OCI-LY1 (cell line): ENCODE measurements at regions not wholly inside any gene's neighbourhood (a gene's known extent, or its start where the extent isn't known, plus 50 kb on each side); places are given as distances from the start of the nearest gene placed in this dataset.

Experiments
- EZH2 ChIP-seq: fragments of 200-600 bp; sonication (generic), shearing (Covaris generic); IDR thresholded peaks from 2 replicates; pipeline ENCODE4 v1.8.0; 2017; ENCODE audit warnings: borderline replicate concordance, mixed run types, mild to moderate bottlenecking, antibody characterized with exemption, low read length, moderate library complexity, mixed read lengths
- TF ChIP-seq, protein P1 (sequence below): fragments of 200-600 bp; sonication (generic), shearing (Covaris generic); IDR thresholded peaks from 2 replicates; pipeline ENCODE4 v1.5.1; 2017; ENCODE audit warnings: mild to moderate bottlenecking, antibody characterized with exemption, low read length, moderate library complexity, mixed read lengths

DNA sequence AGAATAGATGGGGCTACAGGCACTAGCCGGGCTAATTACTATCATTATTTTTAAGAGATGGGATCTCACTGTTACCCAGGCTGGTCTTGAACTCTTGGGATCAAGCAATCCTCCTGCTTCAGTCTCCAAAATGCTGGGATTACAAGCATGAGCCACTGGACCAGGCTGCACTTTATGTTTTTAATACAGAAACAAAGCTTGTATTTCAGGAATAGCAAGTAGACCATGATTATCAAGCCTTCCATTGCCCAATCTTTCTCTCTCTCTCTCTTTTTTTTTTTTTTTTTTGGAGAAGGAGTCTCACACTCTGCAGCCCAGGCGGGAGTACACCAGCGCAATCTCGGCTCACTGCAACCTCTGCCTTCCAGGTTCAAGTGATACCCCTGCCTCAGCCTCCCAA lies 75.4 kb downstream of the MDH2 start:
- TF ChIP-seq, protein P1, sequence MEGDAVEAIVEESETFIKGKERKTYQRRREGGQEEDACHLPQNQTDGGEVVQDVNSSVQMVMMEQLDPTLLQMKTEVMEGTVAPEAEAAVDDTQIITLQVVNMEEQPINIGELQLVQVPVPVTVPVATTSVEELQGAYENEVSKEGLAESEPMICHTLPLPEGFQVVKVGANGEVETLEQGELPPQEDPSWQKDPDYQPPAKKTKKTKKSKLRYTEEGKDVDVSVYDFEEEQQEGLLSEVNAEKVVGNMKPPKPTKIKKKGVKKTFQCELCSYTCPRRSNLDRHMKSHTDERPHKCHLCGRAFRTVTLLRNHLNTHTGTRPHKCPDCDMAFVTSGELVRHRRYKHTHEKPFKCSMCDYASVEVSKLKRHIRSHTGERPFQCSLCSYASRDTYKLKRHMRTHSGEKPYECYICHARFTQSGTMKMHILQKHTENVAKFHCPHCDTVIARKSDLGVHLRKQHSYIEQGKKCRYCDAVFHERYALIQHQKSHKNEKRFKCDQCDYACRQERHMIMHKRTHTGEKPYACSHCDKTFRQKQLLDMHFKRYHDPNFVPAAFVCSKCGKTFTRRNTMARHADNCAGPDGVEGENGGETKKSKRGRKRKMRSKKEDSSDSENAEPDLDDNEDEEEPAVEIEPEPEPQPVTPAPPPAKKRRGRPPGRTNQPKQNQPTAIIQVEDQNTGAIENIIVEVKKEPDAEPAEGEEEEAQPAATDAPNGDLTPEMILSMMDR: no peak
- TF ChIP-seq EZH2: no peak
